GM12878 (cell line): ENCODE measurements at regions not wholly inside any gene's neighbourhood (a gene's known extent, or its start where the extent isn't known, plus 50 kb on each side); places are given as distances from the start of the nearest gene placed in this dataset.

ENCODE experiments used
- ATAC-seq: fragments of 200-7000 bp; cut with Tn5 transposase; 3 replicates; pipeline ENCODE4 v1.9.1; 2020; ENCODE audit warnings: mild to moderate bottlenecking, moderate library complexity
- BruUV-seq: library from RNA; stranded (reverse); fragments of 400-500 nt; replicated peaks from 2 replicates; lab custom pipeline; 2021; lab: Mats Ljungman, UMichigan
- CTCF ChIA-PET: fragments of 300-600 bp; sonication (Branson Sonifier 250); formaldehyde crosslinking; extraction: SDS; loops from one replicate; lab custom pipeline; 2021; ENCODE audit warnings: inconsistent platforms; lab: Yijun Ruan, JAX
- POLR2A ChIA-PET: fragments of 350-600 bp; formaldehyde crosslinking; extraction: SDS; loops from one replicate; lab custom pipeline; 2021; ENCODE audit warnings: inconsistent platforms; lab: Charles Lee
- RAD21 ChIA-PET: fragments of 300-600 bp; sonication (Branson Sonifier 250); formaldehyde crosslinking; loops from one replicate; lab custom pipeline; 2023; ENCODE audit warnings: antibody characterized with exemption; ENCODE audit not compliant: unreplicated experiment; lab: Charles Lee
- SMC1A ChIA-PET: fragments of 300-600 bp; sonication (Branson Sonifier 250); formaldehyde crosslinking; loops from one replicate; lab custom pipeline; 2023; ENCODE audit not compliant: unreplicated experiment, uncharacterized antibody; lab: Charles Lee
- DNase-seq: peaks from one replicate; pipeline ENCODE4 v3.0.0-alpha.2; 2011; ENCODE audit warnings: low read depth, low spot score
- FAIRE-seq: peaks from 3 replicates; lab custom pipeline; 2011; peaks lifted over from hg19 to GRCh38; lab: Jason Lieb, UNC
- H2AFZ ChIP-seq: 2 replicates; pipeline ENCODE4 v1.6.0; 2011; ENCODE audit warnings: low read depth, low read length, control low read depth; ENCODE audit not compliant: control insufficient read depth
- H3K27ac ChIP-seq: 2 replicates; pipeline ENCODE4 v1.5.1; 2011; ENCODE audit warnings: control low read depth; ENCODE audit not compliant: control insufficient read depth, insufficient read depth
- H3K27me3 ChIP-seq, 2 experiments: replicated peaks in 1 of 2; 2 replicates each; pipeline versions ENCODE4 v1.6.0 to v1.6.1; 2011; ENCODE audit warnings: low read length in 1 of 2; ENCODE audit not compliant: control insufficient read depth in 2 of 2, insufficient read depth in 2 of 2
- H3K36me3 ChIP-seq, 2 experiments: 2 replicates each; pipeline ENCODE4 v1.5.1; 2011; ENCODE audit warnings: low read length in 1 of 2; ENCODE audit not compliant: control insufficient read depth in 2 of 2, insufficient read depth in 2 of 2
- H3K4me1 ChIP-seq: 2 replicates; pipeline ENCODE4 v1.6.1; 2011; ENCODE audit warnings: mild to moderate bottlenecking, low read length, moderate library complexity, mixed read lengths; ENCODE audit not compliant: control insufficient read depth, insufficient read depth
- H3K4me2 ChIP-seq: 2 replicates; pipeline ENCODE4 v1.6.0; 2011; ENCODE audit warnings: control low read depth; ENCODE audit not compliant: control insufficient read depth, insufficient read depth
- H3K4me3 ChIP-seq: fragments of 200-600 bp; sonication (generic); 2 replicates; pipeline ENCODE4 v1.5.1; 2016
- H3K79me2 ChIP-seq: 2 replicates; pipeline ENCODE4 v1.6.0; 2011; ENCODE audit warnings: low read length; ENCODE audit not compliant: control insufficient read depth, insufficient read depth
- H3K9ac ChIP-seq: 2 replicates; pipeline ENCODE4 v1.8.0; 2011; ENCODE audit warnings: low read length, control low read depth, mixed read lengths; ENCODE audit not compliant: control insufficient read depth, insufficient read depth
- H3K9me3 ChIP-seq: replicated peaks from 3 replicates; pipeline ENCODE4 v1.5.1; 2011; ENCODE audit warnings: mild to moderate bottlenecking, low read length; ENCODE audit not compliant: control insufficient read depth, insufficient read depth
- H4K20me1 ChIP-seq: 2 replicates; pipeline ENCODE4 v1.6.0; 2011; ENCODE audit not compliant: control insufficient read depth, insufficient read depth
- ATF2 ChIP-seq: IDR thresholded peaks from 2 replicates; pipeline ENCODE4 v1.6.1; 2012; ENCODE audit warnings: low read length, inconsistent platforms
- FOXK2 ChIP-seq: fragments of 450-650 bp; IDR thresholded peaks from 2 replicates; pipeline ENCODE4 v1.6.1; 2017; ENCODE audit warnings: mild to moderate bottlenecking, moderate library complexity
- LARP7 ChIP-seq: fragments of 450-650 bp; IDR thresholded peaks from 2 replicates; pipeline ENCODE4 v1.6.1; 2017; ENCODE audit warnings: mild to moderate bottlenecking
- MEF2A ChIP-seq: IDR thresholded peaks from 2 replicates; pipeline ENCODE4 v1.6.1; 2011; ENCODE audit warnings: low read depth, mild to moderate bottlenecking, low read length, moderate library complexity; ENCODE audit not compliant: insufficient read depth
- NFYB ChIP-seq: IDR thresholded peaks from 2 replicates; pipeline ENCODE4 v1.6.1; 2011; ENCODE audit warnings: low read depth, mild to moderate bottlenecking, low read length, improper control_type of control experiment, moderate library complexity; ENCODE audit not compliant: insufficient read depth
- PKNOX1 ChIP-seq: fragments of 450-650 bp; IDR thresholded peaks from 2 replicates; pipeline ENCODE4 v1.6.1; 2016; ENCODE audit warnings: mild to moderate bottlenecking
- RAD21 ChIP-seq: IDR thresholded peaks from 2 replicates; pipeline ENCODE4 v1.6.1; 2011; ENCODE audit warnings: mild to moderate bottlenecking, low read depth, low read length, moderate library complexity; ENCODE audit not compliant: insufficient read depth
- RB1 ChIP-seq: fragments of 450-650 bp; formaldehyde crosslinking; IDR thresholded peaks from 2 replicates; pipeline ENCODE4 v1.6.1; 2017; ENCODE audit warnings: mild to moderate bottlenecking, borderline replicate concordance
- RBBP5 ChIP-seq: fragments of 200-600 bp; sonication (generic); conservative IDR thresholded peaks from 2 replicates; pipeline ENCODE4 v1.6.1; 2016
- RELB ChIP-seq: fragments of 450-650 bp; IDR thresholded peaks from 2 replicates; pipeline ENCODE4 v1.6.1; 2017; ENCODE audit warnings: low read depth, mild to moderate bottlenecking, moderate library complexity
- SIN3A ChIP-seq: IDR thresholded peaks from 2 replicates; pipeline ENCODE4 v1.6.1; 2012; ENCODE audit warnings: low read depth, low read length, improper control_type of control experiment
- SMAD1 ChIP-seq: fragments of 450-650 bp; IDR thresholded peaks from 2 replicates; pipeline ENCODE4 v1.6.1; 2018; ENCODE audit warnings: mild to moderate bottlenecking, low read depth; ENCODE audit not compliant: partially characterized antibody
- STAT3 ChIP-seq: IDR thresholded peaks from 2 replicates; pipeline ENCODE4 v1.6.1; 2011; ENCODE audit warnings: low read depth, low read length, improper control_type of control experiment
- SUZ12 ChIP-seq: fragments of 200-600 bp; sonication (generic); IDR thresholded peaks from one replicate; pipeline ENCODE4 v1.6.1; 2018; ENCODE audit warnings: antibody characterized with exemption, mild to moderate bottlenecking; ENCODE audit not compliant: unreplicated experiment
- ZBTB33 ChIP-seq: fragments of 450-650 bp; IDR thresholded peaks from 2 replicates; pipeline ENCODE4 v1.6.1; 2017; ENCODE audit warnings: mild to moderate bottlenecking
- ZNF622 ChIP-seq: fragments of 450-650 bp; IDR thresholded peaks from 2 replicates; pipeline ENCODE4 v1.6.1; 2017; ENCODE audit warnings: mild to moderate bottlenecking, inconsistent platforms
- WGBS: methylation state at CpG from one replicate; pipeline ENCODE4 v1.1.6; 2016; ENCODE audit warnings: low lambda C conversion rate; ENCODE audit not compliant: insufficient replicate concordance, insufficient coverage; ENCODE audit errors: missing lambda C conversion rate; 5-methylcytosine and 5-hydroxymethylcytosine counted together
- in situ Hi-C: fragments of 300-500 bp; cut with MboI; formaldehyde crosslinking; loops from 9 replicates; pipeline ENCODE4 v1.14.3; 2018; ENCODE audit warnings: mixed read lengths
- intact Hi-C: fragments of 100-400 bp; cut with micrococcal nuclease; formaldehyde crosslinking; loops from one replicate; pipeline ENCODE4 v1.14.2; 2022; ENCODE audit not compliant: unreplicated experiment

GRCh38 chr20:51143652-51144051 is 120.7 kb upstream of the KCNG1 start (continued):
- TF ChIP-seq FOXK2 (no peak), SUZ12 (no peak), ATF2 (no peak), SIN3A (no peak), ZBTB33 (no peak)

GRCh38 chr20:51142448-51142847 is 119.5 kb upstream of the KCNG1 start:
- ChIA-PET POLR2A (no interaction called here), SMC1A (no interaction called here)
- no peak for FAIRE-seq

More at GRCh38 chr20:51142448-51142847, 119.5 kb upstream of the KCNG1 start:
- H2AFZ ChIP-seq = no peak overlapping the region
- no peak overlapping the region for H3K9ac ChIP-seq
- no peak for TF ChIP-seq RB1
- no peak for TF ChIP-seq LARP7
- no peak for TF ChIP-seq NFYB
- no peak for TF ChIP-seq RBBP5
- TF ChIP-seq RAD21 = no peak
- no peak for TF ChIP-seq PKNOX1
- no peak for TF ChIP-seq STAT3
- no peak for TF ChIP-seq SMAD1
- TF ChIP-seq MEF2A = no peak
- TF ChIP-seq ZNF622 = no peak
- TF ChIP-seq RELB = no peak
- H3K79me2 ChIP-seq = no peaks in the 10 kb centered on the region
- no peak for DNase-seq
- BruUV-seq = no TSS peak
- no peak overlapping the region for H3K27ac ChIP-seq
- no peaks in the 10 kb centered on the region for H4K20me1 ChIP-seq
- H3K4me1 ChIP-seq = no peaks in the 10 kb centered on the region
- H3K9me3 ChIP-seq = no peaks in the 10 kb centered on the region
- H3K27me3 ChIP-seq = peaks cover 0 to 1% of the 10 kb centered on the region in 2 experiments; a peak in 1 of 4 replicates
- intact Hi-C loops (no loop called here), in situ Hi-C loops (no loop called here)
- WGBS = 22% methylated on average over 7 of the region's 7 CpGs
- no peak for ATAC-seq
- CTCF ChIA-PET = no interaction called here
- H3K4me3 ChIP-seq = no peak overlapping the region
- H3K36me3 ChIP-seq = no peaks in the 10 kb centered on the region
- RAD21 ChIA-PET = no interaction called here
- no peak overlapping the region for H3K4me2 ChIP-seq
